ENCODE measurements at regions not wholly inside any gene's neighbourhood (a gene's known extent, or its start where the extent isn't known, plus 50 kb on each side); places are given as distances from the start of the nearest gene placed in this dataset.

- TF ChIP-seq JUND (IDR thresholded peaks at IDR 0.05; ENCODE audit: low read depth, low read length), result no peak
- TF ChIP-seq NR2C2 (IDR thresholded peaks at IDR 0.05; ENCODE audit: borderline replicate concordance, control insufficient read depth, insufficient read length, low read depth), result no peak
- no peak for TF ChIP-seq CREM (IDR thresholded peaks at IDR 0.05; ENCODE audit: low read depth)
- TF ChIP-seq, protein P1, sequence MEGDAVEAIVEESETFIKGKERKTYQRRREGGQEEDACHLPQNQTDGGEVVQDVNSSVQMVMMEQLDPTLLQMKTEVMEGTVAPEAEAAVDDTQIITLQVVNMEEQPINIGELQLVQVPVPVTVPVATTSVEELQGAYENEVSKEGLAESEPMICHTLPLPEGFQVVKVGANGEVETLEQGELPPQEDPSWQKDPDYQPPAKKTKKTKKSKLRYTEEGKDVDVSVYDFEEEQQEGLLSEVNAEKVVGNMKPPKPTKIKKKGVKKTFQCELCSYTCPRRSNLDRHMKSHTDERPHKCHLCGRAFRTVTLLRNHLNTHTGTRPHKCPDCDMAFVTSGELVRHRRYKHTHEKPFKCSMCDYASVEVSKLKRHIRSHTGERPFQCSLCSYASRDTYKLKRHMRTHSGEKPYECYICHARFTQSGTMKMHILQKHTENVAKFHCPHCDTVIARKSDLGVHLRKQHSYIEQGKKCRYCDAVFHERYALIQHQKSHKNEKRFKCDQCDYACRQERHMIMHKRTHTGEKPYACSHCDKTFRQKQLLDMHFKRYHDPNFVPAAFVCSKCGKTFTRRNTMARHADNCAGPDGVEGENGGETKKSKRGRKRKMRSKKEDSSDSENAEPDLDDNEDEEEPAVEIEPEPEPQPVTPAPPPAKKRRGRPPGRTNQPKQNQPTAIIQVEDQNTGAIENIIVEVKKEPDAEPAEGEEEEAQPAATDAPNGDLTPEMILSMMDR (IDR thresholded peaks at IDR 0.05 in 2 of 3, conservative IDR thresholded peaks at IDR 0.05 in 1 of 3; ENCODE audit: control insufficient read depth in 2 of 3, extremely low read depth in 1 of 3, insufficient read depth in 1 of 3, low read depth in 3 of 3, low read length in 3 of 3), result no peak
These were observed 464.7 kb downstream of the MEIS1 start for GRCh38 chr2:66899648-66900047.

Data from GM12878 (cell line).